ENCODE measurements at regions not wholly inside any gene's neighbourhood (a gene's known extent, or its start where the extent isn't known, plus 50 kb on each side); places are given as distances from the start of the nearest gene placed in this dataset.

DNA sequence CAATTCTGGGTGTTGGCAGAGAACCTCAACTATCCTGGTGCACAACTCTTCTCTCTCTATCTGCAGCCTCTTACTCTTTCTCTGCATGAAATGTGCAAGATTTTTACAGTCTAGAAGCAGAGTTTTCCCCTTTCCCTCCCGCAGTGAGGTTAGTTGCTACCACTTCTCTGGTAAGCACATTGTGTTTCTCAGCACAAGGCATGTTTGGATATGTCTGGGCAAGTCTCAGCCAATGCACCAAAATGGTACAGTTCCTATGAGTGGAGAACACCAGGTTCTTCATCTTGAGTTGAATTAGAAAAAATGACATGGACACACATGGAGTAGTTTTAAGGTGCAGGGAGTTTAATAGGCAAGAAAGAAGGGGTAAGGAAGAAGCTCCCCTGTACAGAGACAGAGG lies 187.0 kb downstream of the CCNG2 start:
- TF ChIP-seq CTCF (conservative IDR thresholded peaks at IDR 0.05) (no peak), EZH2 (IDR thresholded peaks at IDR 0.05; ENCODE audit: low read depth) (no peak)

All from PC-9 (cell line).